GM12865 (cell line): ENCODE measurements at regions not wholly inside any gene's neighbourhood (a gene's known extent, or its start where the extent isn't known, plus 50 kb on each side); places are given as distances from the start of the nearest gene placed in this dataset.
"Not testable (repeated sequence)": the region's sequence is repeated elsewhere in the genome, so short reads cannot be mapped to it uniquely, and the experiment has no call there.

ENCODE experiments used
- DNase-seq: peaks from one replicate; pipeline ENCODE4 v3.0.0; 2010; ENCODE audit warnings: low read depth
- H3K4me3 ChIP-seq: 2 replicates; pipeline ENCODE4 v1.5.1; 2011; ENCODE audit warnings: mild to moderate bottlenecking, low read depth, low read length, control low read depth
- CTCF ChIP-seq: IDR thresholded peaks from 2 replicates; pipeline ENCODE4 v1.5.1; 2011; ENCODE audit warnings: low read length, control low read depth, low read depth, inconsistent platforms; ENCODE audit not compliant: insufficient read depth; ENCODE audit errors: missing control alignments

- no peak overlapping the region for H3K4me3 ChIP-seq
- DNase-seq = no peak
- no peak for TF ChIP-seq CTCF
Measured at GRCh38 chr7:84908196-84908793, 278.6 kb downstream of the SEMA3D start.

- no peak for DNase-seq
- TF ChIP-seq CTCF = no peak
- H3K4me3 ChIP-seq = no peak overlapping the region
Measured at GRCh38 chr7:84906889-84907288, 280.0 kb downstream of the SEMA3D start.

- H3K4me3 ChIP-seq = no peak overlapping the region
- TF ChIP-seq CTCF = no peak
- no peak for DNase-seq
Measured at GRCh38 chr7:84904561-84904960, 282.3 kb downstream of the SEMA3D start.

- no peak overlapping the region for H3K4me3 ChIP-seq
- DNase-seq = no peak
- TF ChIP-seq CTCF = no peak
Measured at GRCh38 chr7:84901366-84901765, 285.5 kb downstream of the SEMA3D start.

- DNase-seq = peak; percentile 13
- no peak for TF ChIP-seq CTCF
- H3K4me3 ChIP-seq = no peak overlapping the region
Measured at GRCh38 chr7:84900215-84900614, 286.6 kb downstream of the SEMA3D start.

- no peak overlapping the region for H3K4me3 ChIP-seq
- DNase-seq = no peak
- TF ChIP-seq CTCF = no peak
Measured at GRCh38 chr7:84895563-84895962, 291.3 kb downstream of the SEMA3D start.

GRCh38 chr7:84883570-84883969 is 303.3 kb downstream of the SEMA3D start:
- not testable (repeated sequence) for DNase-seq

GRCh38 chr7:84880326-84880997 is 306.4 kb downstream of the SEMA3D start:
- not testable (repeated sequence) for DNase-seq, H3K4me3 ChIP-seq

More at GRCh38 chr7:84883570-84883969, 303.3 kb downstream of the SEMA3D start:
- not testable (repeated sequence) for H3K4me3 ChIP-seq
